ENCODE measurements at regions not wholly inside any gene's neighbourhood (a gene's known extent, or its start where the extent isn't known, plus 50 kb on each side); places are given as distances from the start of the nearest gene placed in this dataset.
"Not testable (repeated sequence)": the region's sequence is repeated elsewhere in the genome, so short reads cannot be mapped to it uniquely, and the experiment has no call there.

GRCh38 chr13:24612726-24613125 lies 67.5 kb upstream of the ATP12A start:
- H3K27ac Mint-ChIP-seq = no peak overlapping the region
- DNase-seq (ENCODE audit: low spot score) (no peak), ATAC-seq (no peak)
- H3K4me1 Mint-ChIP-seq (ENCODE audit: low read depth in 2 of 2) = peaks cover 16 to 18% of the 10 kb centered on the region in 2 donors
- H3K4me3 Mint-ChIP-seq = no peak overlapping the region
- H3K9me3 Mint-ChIP-seq = peaks cover under 1% of the 10 kb centered on the region
- H3K36me3 Mint-ChIP-seq = no peaks in the 10 kb centered on the region
- H3K27me3 Mint-ChIP-seq = no peaks in the 10 kb centered on the region

- Mint-ChIP-seq H3K27ac (no peak overlapping the region), H3K27me3 (no peaks in the 10 kb centered on the region), H3K9me3 (peaks cover 4% of the 10 kb centered on the region)
Measured at GRCh38 chr13:24613128-24613527, 67.1 kb upstream of the ATP12A start.

GRCh38 chr13:24613755-24614154 lies 66.5 kb upstream of the ATP12A start:
- ATAC-seq = no peak
- no peaks in the 10 kb centered on the region for H3K36me3 Mint-ChIP-seq
- no peaks in the 10 kb centered on the region for H3K27me3 Mint-ChIP-seq
- no peak overlapping the region for H3K4me3 Mint-ChIP-seq
- H3K4me1 Mint-ChIP-seq (ENCODE audit: low read depth in 2 of 2) = peaks cover 26 to 28% of the 10 kb centered on the region in 2 donors
- no peak overlapping the region for H3K27ac Mint-ChIP-seq
- peaks cover 4% of the 10 kb centered on the region for H3K9me3 Mint-ChIP-seq
- no peak for DNase-seq (ENCODE audit: low spot score)

More at GRCh38 chr13:24613128-24613527, 67.1 kb upstream of the ATP12A start:
- ATAC-seq (no peak), DNase-seq (ENCODE audit: low spot score) (no peak)
- no peaks in the 10 kb centered on the region for H3K36me3 Mint-ChIP-seq
- H3K4me1 Mint-ChIP-seq (ENCODE audit: low read depth in 2 of 2) = peaks cover 20 to 22% of the 10 kb centered on the region in 2 donors
- no peak overlapping the region for H3K4me3 Mint-ChIP-seq

- ATAC-seq = no peak
- H3K4me1 Mint-ChIP-seq (ENCODE audit: low read depth in 2 of 2) = peaks cover 33 to 35% of the 10 kb centered on the region in 2 donors
- H3K9me3 Mint-ChIP-seq = peaks cover 4% of the 10 kb centered on the region
- no peak overlapping the region for H3K4me3 Mint-ChIP-seq
- no peak for DNase-seq (ENCODE audit: low spot score)
- H3K27me3 Mint-ChIP-seq = no peaks in the 10 kb centered on the region
- peak overlapping the region; percentile 27 to 47 for H3K27ac Mint-ChIP-seq
- H3K36me3 Mint-ChIP-seq = no peaks in the 10 kb centered on the region
Measured at GRCh38 chr13:24614306-24615080, 65.7 kb upstream of the ATP12A start.

GRCh38 chr13:24615114-24615513 lies 65.1 kb upstream of the ATP12A start:
- ATAC-seq = no peak
- H3K4me1 Mint-ChIP-seq (ENCODE audit: low read depth in 2 of 2) = peaks cover 36 to 40% of the 10 kb centered on the region in 2 donors

GRCh38 chr13:24615911-24616472 lies 64.2 kb upstream of the ATP12A start:
- Mint-ChIP-seq H3K27me3 (no peaks in the 10 kb centered on the region), H3K36me3 (no peaks in the 10 kb centered on the region), H3K4me3 (no peak overlapping the region), H3K27ac (no peak overlapping the region), H3K9me3 (peaks cover 4% of the 10 kb centered on the region), H3K4me1 (ENCODE audit: low read depth in 2 of 2) (peaks cover 40 to 44% of the 10 kb centered on the region in 2 donors)
- no peak for DNase-seq (ENCODE audit: low spot score)
- no peak for ATAC-seq

More at GRCh38 chr13:24615114-24615513, 65.1 kb upstream of the ATP12A start:
- Mint-ChIP-seq H3K36me3 (no peaks in the 10 kb centered on the region), H3K9me3 (peaks cover 4% of the 10 kb centered on the region), H3K4me3 (no peak overlapping the region), H3K27ac (peak overlapping the region; percentile 27 to 47), H3K27me3 (no peaks in the 10 kb centered on the region)
- DNase-seq (ENCODE audit: low spot score) = no peak

- H3K4me3 Mint-ChIP-seq = no peak overlapping the region
- H3K27me3 Mint-ChIP-seq = no peaks in the 10 kb centered on the region
- H3K9me3 Mint-ChIP-seq = peaks cover 4% of the 10 kb centered on the region
- no peak for ATAC-seq
- H3K27ac Mint-ChIP-seq = peak overlapping the region in 1 of 2 donors; percentile 97
- H3K36me3 Mint-ChIP-seq = no peaks in the 10 kb centered on the region
- peaks cover 35 to 44% of the 10 kb centered on the region in 2 donors for H3K4me1 Mint-ChIP-seq (ENCODE audit: low read depth in 2 of 2)
- DNase-seq (ENCODE audit: low spot score) = no peak
Measured at GRCh38 chr13:24616514-24616913, 63.7 kb upstream of the ATP12A start.

- Mint-ChIP-seq H3K9me3 (peaks cover 4% of the 10 kb centered on the region), H3K27ac (peak overlapping the region; percentile 92 to 97), H3K27me3 (no peaks in the 10 kb centered on the region), H3K4me1 (ENCODE audit: low read depth in 2 of 2) (peaks cover 33 to 44% of the 10 kb centered on the region in 2 donors), H3K4me3 (peak overlapping the region; percentile 71), H3K36me3 (no peaks in the 10 kb centered on the region)
- ATAC-seq (no peak), DNase-seq (ENCODE audit: low spot score) (no peak)
Measured at GRCh38 chr13:24617256-24618010, 62.8 kb upstream of the ATP12A start.

- Mint-ChIP-seq H3K4me3 (peak overlapping the region; percentile 71), H3K27ac (peak overlapping the region; percentile 92 to 97), H3K4me1 (ENCODE audit: low read depth in 2 of 2) (peaks cover 33 to 44% of the 10 kb centered on the region in 2 donors), H3K36me3 (no peaks in the 10 kb centered on the region), H3K27me3 (no peaks in the 10 kb centered on the region), H3K9me3 (peaks cover 4% of the 10 kb centered on the region)
- ATAC-seq (peak; percentile 93), DNase-seq (ENCODE audit: low spot score) (peak; percentile 93)
Measured at GRCh38 chr13:24618011-24618955, 61.9 kb upstream of the ATP12A start.

- H3K4me1 Mint-ChIP-seq (ENCODE audit: low read depth in 2 of 2) = peaks cover 35 to 47% of the 10 kb centered on the region in 2 donors
- no peaks in the 10 kb centered on the region for H3K36me3 Mint-ChIP-seq
- DNase-seq (ENCODE audit: low spot score) = no peak
- H3K4me3 Mint-ChIP-seq = peak overlapping the region; percentile 71
- H3K27ac Mint-ChIP-seq = peak overlapping the region; percentile 92 to 97
- peaks cover 4% of the 10 kb centered on the region for H3K9me3 Mint-ChIP-seq
- no peak for ATAC-seq
- no peaks in the 10 kb centered on the region for H3K27me3 Mint-ChIP-seq
Measured at GRCh38 chr13:24619282-24619681, 60.9 kb upstream of the ATP12A start.

GRCh38 chr13:24622481-24623148 lies 57.6 kb upstream of the ATP12A start:
- not testable (repeated sequence) for DNase-seq (ENCODE audit: low spot score); H3K9me3 Mint-ChIP-seq; ATAC-seq; H3K27me3 Mint-ChIP-seq; H3K36me3 Mint-ChIP-seq; H3K4me3 Mint-ChIP-seq
- peak overlapping the region in 1 of 2 donors; percentile 63 for H3K27ac Mint-ChIP-seq
- H3K4me1 Mint-ChIP-seq (ENCODE audit: low read depth in 2 of 2) = peaks cover 56 to 65% of the 10 kb centered on the region in 2 donors

- ATAC-seq (no peak), DNase-seq (ENCODE audit: low spot score) (no peak)
- Mint-ChIP-seq H3K4me3 (no peak overlapping the region), H3K27me3 (no peaks in the 10 kb centered on the region), H3K9me3 (peaks cover 2% of the 10 kb centered on the region), H3K36me3 (no peaks in the 10 kb centered on the region), H3K4me1 (ENCODE audit: low read depth in 2 of 2) (peaks cover 55 to 63% of the 10 kb centered on the region in 2 donors), H3K27ac (peak overlapping the region in 1 of 2 donors; percentile 63)
Measured at GRCh38 chr13:24623149-24623665, 57.0 kb upstream of the ATP12A start.
